GM18951 (cell line): ENCODE measurements at regions not wholly inside any gene's neighbourhood (a gene's known extent, or its start where the extent isn't known, plus 50 kb on each side); places are given as distances from the start of the nearest gene placed in this dataset.
"Not testable (repeated sequence)": the region's sequence is repeated elsewhere in the genome, so short reads cannot be mapped to it uniquely, and the experiment has no call there.

Source experiments
- POLR2A ChIP-seq: IDR thresholded peaks from 4 replicates; pipeline ENCODE4 v1.6.1; 2011; ENCODE audit warnings: mild to moderate bottlenecking; ENCODE audit not compliant: insufficient read length, insufficient read depth; ENCODE audit errors: extremely low read depth
- in situ Hi-C: fragments of 300-500 bp; cut with MboI; formaldehyde crosslinking; loops from one replicate; pipeline ENCODE4 v1.12.0; 2022; ENCODE audit warnings: low sequenced_read_pairs, mixed read lengths, inconsistent platforms; ENCODE audit not compliant: unreplicated experiment

DNA sequence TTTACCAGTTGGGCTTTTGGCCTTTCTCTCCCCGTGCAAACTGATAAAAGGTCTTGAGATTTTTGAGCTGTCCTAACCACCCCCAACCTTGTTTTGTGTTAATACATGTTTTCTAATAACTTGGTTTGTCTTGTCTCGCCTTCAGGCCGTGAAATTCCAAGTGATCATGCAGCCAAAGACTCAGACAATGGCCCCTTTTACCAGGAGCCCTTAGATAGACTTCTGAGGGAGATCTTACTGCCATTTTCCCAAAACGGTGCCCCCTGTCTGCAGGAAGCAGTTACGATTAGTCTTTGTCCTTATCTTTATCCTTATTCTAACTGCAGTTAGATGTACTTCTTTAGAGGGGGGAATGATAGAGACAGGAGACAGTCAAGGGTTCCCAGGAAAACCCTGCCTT is 245.3 kb upstream of the HDX start:
- in situ Hi-C loops: loop anchor here (25.0 kb wide), 1 partner anchor 290 kb away; no protein-coding TSS in a partner anchor
- TF ChIP-seq POLR2A: no peak

GRCh38 chrX:84748965-84749656 is 246.9 kb upstream of the HDX start:
- in situ Hi-C loops: loop anchor here (25.0 kb wide), 1 partner anchor 288 kb away; no protein-coding TSS in a partner anchor
- no peak for TF ChIP-seq POLR2A

GRCh38 chrX:84760560-84760959 is 243.1 kb upstream of the APOOL start:
- no peak for TF ChIP-seq POLR2A
- in situ Hi-C loops: no loop called here

GRCh38 chrX:84796321-84796720 is 207.4 kb upstream of the APOOL start:
- TF ChIP-seq POLR2A: no peak
- in situ Hi-C loops: no loop called here

DNA sequence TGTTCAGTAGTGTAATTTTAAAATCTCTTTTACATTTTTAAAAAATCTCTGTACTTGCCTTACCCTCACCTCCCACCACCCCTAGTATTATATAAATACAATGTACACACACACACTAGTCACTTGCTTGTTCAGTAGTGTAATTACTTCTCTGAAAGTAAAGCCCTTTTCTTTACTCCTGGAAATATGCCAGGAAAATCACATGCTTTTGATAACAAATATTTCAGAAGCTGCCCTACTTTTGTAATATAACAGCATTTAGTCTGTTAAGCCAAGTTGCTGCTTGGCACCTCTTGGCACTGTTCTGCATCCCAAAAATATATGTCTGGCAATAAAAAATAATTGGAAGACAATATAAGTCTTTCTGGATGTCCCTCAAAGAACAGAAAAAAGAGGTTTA is 172.8 kb upstream of the APOOL start:
- TF ChIP-seq POLR2A: no peak
- in situ Hi-C loops: no loop called here

DNA sequence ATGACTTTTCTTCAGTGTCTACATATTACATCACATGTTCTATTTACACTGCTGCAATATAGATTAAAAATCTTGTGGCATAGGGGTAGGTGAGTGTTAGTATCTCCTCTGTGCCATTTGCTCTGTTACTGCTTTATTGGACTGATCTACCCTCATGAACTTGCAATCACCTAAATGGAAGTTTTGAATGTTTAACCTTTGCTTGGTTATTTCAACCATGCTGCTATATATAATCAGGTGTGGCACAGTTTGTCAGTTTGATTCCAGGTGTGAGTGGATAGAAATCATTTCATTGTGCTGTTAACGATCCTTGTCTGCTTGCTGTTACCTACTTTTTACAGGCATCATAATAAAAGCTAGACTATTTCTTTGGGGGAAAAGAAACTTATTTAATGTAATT is 157.1 kb upstream of the APOOL start:
- in situ Hi-C loops: not testable (repeated sequence)

GRCh38 chrX:84851183-84851582 is 152.5 kb upstream of the APOOL start:
- in situ Hi-C loops: not testable (repeated sequence)

- in situ Hi-C loops: not testable (repeated sequence)
Observed at GRCh38 chrX:84856791-84857190, 146.9 kb upstream of the APOOL start.

GRCh38 chrX:84858771-84859170 is 144.9 kb upstream of the APOOL start:
- in situ Hi-C loops: not testable (repeated sequence)

GRCh38 chrX:84865113-84865512 is 138.6 kb upstream of the APOOL start:
- in situ Hi-C loops: no loop called here
- TF ChIP-seq POLR2A: no peak

GRCh38 chrX:84870281-84870680 is 133.4 kb upstream of the APOOL start:
- in situ Hi-C loops: not testable (repeated sequence)

- in situ Hi-C loops: not testable (repeated sequence)
Observed at GRCh38 chrX:84872160-84872771, 131.4 kb upstream of the APOOL start.

GRCh38 chrX:84873176-84873575 is 130.5 kb upstream of the APOOL start:
- in situ Hi-C loops: no loop called here
- TF ChIP-seq POLR2A: no peak

DNA sequence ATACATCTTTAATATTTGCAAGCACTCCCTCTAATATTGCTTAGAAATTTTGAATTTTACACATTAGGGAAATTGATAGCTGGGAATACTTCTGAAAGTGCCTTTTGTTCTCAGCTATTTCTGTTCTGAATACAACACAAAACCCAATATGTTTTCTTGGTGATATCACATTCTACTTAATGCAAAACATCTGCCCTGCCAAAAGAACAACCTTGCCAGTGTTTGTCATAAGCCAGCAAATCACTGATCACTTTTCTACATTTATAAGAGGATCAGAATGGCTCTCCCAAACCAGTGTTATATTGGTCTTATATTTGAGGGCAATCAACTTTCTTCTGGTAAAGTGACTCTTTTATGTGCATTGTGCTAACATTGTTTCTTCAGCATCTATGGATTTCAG is 126.8 kb upstream of the APOOL start:
- TF ChIP-seq POLR2A: no peak
- in situ Hi-C loops: no loop called here

DNA sequence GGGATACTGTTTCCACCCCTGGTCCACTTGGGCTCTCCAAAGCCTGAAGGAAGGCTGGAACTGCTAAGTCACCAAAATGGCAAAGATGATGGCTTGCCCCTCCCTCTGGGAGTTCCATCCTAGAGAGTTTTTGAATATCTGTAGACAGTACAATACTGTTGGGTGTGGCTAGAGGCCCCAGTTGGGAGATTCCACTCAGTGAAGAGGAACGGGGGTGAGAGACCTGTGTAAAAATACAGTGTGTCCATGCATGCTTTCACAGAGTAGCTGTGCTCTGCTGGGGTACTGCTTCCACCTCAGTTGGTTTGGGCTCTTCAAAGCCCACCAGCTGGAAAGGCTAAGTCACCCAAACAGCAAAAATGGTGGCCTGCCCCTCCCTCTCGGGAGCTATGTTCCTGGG is 109.8 kb upstream of the APOOL start:
- no peak for TF ChIP-seq POLR2A
- in situ Hi-C loops: no loop called here
